ENCODE measurements at regions not wholly inside any gene's neighbourhood (a gene's known extent, or its start where the extent isn't known, plus 50 kb on each side); places are given as distances from the start of the nearest gene placed in this dataset.

- Histone ChIP-seq H3K4me1 (ENCODE audit: control insufficient read depth in 5 of 5, insufficient read depth in 5 of 5, low read length in 5 of 5) (no peaks in the 10 kb centered on the region), H3K9ac (ENCODE audit: low read length in 5 of 5) (no peak overlapping the region), H3K36me3 (ENCODE audit: control insufficient read depth in 5 of 5, insufficient read depth in 5 of 5, low read length in 5 of 5) (no peaks in the 10 kb centered on the region), H3K27me3 (ENCODE audit: control insufficient read depth in 5 of 5, insufficient read depth in 4 of 5, low read length in 5 of 5) (no peaks in the 10 kb centered on the region), H3K9me3 (ENCODE audit: control insufficient read depth in 5 of 5, low read length in 5 of 5) (peaks cover 2 to 24% (median 20%) of the 10 kb centered on the region in 5 donors), H3K27ac (ENCODE audit: low read depth, low read length) (no peak overlapping the region), H3K4me3 (ENCODE audit: low read depth in 1 of 5, low read length in 5 of 5) (no peak overlapping the region)
Measured at GRCh38 chr12:78585132-78585531, 279.4 kb upstream of the SYT1 start.

- Histone ChIP-seq H3K9ac (ENCODE audit: low read length in 5 of 5) (no peak overlapping the region), H3K4me3 (ENCODE audit: low read depth in 1 of 5, low read length in 5 of 5) (no peak overlapping the region), H3K36me3 (ENCODE audit: control insufficient read depth in 5 of 5, insufficient read depth in 5 of 5, low read length in 5 of 5) (no peaks in the 10 kb centered on the region), H3K27ac (ENCODE audit: low read depth, low read length) (no peak overlapping the region), H3K27me3 (ENCODE audit: control insufficient read depth in 5 of 5, insufficient read depth in 4 of 5, low read length in 5 of 5) (no peaks in the 10 kb centered on the region), H3K4me1 (ENCODE audit: control insufficient read depth in 5 of 5, insufficient read depth in 5 of 5, low read length in 5 of 5) (no peaks in the 10 kb centered on the region), H3K9me3 (ENCODE audit: control insufficient read depth in 5 of 5, low read length in 5 of 5) (peaks cover 2 to 24% (median 20%) of the 10 kb centered on the region in 5 donors)
Measured at GRCh38 chr12:78586790-78587189, 277.8 kb upstream of the SYT1 start.

- H3K27ac ChIP-seq (ENCODE audit: low read depth, low read length), result no peak overlapping the region
- H3K9me3 ChIP-seq (ENCODE audit: control insufficient read depth in 5 of 5, low read length in 5 of 5), result peaks cover 2 to 17% (median 14%) of the 10 kb centered on the region in 5 donors
- H3K4me1 ChIP-seq (ENCODE audit: control insufficient read depth in 5 of 5, insufficient read depth in 5 of 5, low read length in 5 of 5), result no peaks in the 10 kb centered on the region
- no peaks in the 10 kb centered on the region for H3K36me3 ChIP-seq (ENCODE audit: control insufficient read depth in 5 of 5, insufficient read depth in 5 of 5, low read length in 5 of 5)
- H3K9ac ChIP-seq (ENCODE audit: low read length in 5 of 5), result no peak overlapping the region
- no peak overlapping the region for H3K4me3 ChIP-seq (ENCODE audit: low read depth in 1 of 5, low read length in 5 of 5)
- no peaks in the 10 kb centered on the region for H3K27me3 ChIP-seq (ENCODE audit: control insufficient read depth in 5 of 5, insufficient read depth in 4 of 5, low read length in 5 of 5)
Measured at GRCh38 chr12:78599366-78599765, 265.2 kb upstream of the SYT1 start.

- Histone ChIP-seq H3K4me3 (ENCODE audit: low read depth in 1 of 5, low read length in 5 of 5) (no peak overlapping the region), H3K4me1 (ENCODE audit: control insufficient read depth in 5 of 5, insufficient read depth in 5 of 5, low read length in 5 of 5) (no peaks in the 10 kb centered on the region), H3K27me3 (ENCODE audit: control insufficient read depth in 5 of 5, insufficient read depth in 4 of 5, low read length in 5 of 5) (no peaks in the 10 kb centered on the region), H3K27ac (ENCODE audit: low read depth, low read length) (no peak overlapping the region), H3K36me3 (ENCODE audit: control insufficient read depth in 5 of 5, insufficient read depth in 5 of 5, low read length in 5 of 5) (no peaks in the 10 kb centered on the region), H3K9ac (ENCODE audit: low read length in 5 of 5) (no peak overlapping the region), H3K9me3 (ENCODE audit: control insufficient read depth in 5 of 5, low read length in 5 of 5) (peaks cover 2 to 20% (median 15%) of the 10 kb centered on the region in 5 donors)
Measured at GRCh38 chr12:78600541-78600940, 264.0 kb upstream of the SYT1 start.

- H3K4me3 ChIP-seq (ENCODE audit: low read depth in 1 of 5, low read length in 5 of 5), result no peak overlapping the region
- no peaks in the 10 kb centered on the region for H3K27me3 ChIP-seq (ENCODE audit: control insufficient read depth in 5 of 5, insufficient read depth in 4 of 5, low read length in 5 of 5)
- peaks cover 0 to 7% (median 0%) of the 10 kb centered on the region in 5 donors for H3K9me3 ChIP-seq (ENCODE audit: control insufficient read depth in 5 of 5, low read length in 5 of 5)
- no peak overlapping the region for H3K27ac ChIP-seq (ENCODE audit: low read depth, low read length)
- no peaks in the 10 kb centered on the region for H3K4me1 ChIP-seq (ENCODE audit: control insufficient read depth in 5 of 5, insufficient read depth in 5 of 5, low read length in 5 of 5)
- H3K36me3 ChIP-seq (ENCODE audit: control insufficient read depth in 5 of 5, insufficient read depth in 5 of 5, low read length in 5 of 5), result no peaks in the 10 kb centered on the region
- H3K9ac ChIP-seq (ENCODE audit: low read length in 5 of 5), result no peak overlapping the region
Measured at GRCh38 chr12:78611504-78611903, 253.1 kb upstream of the SYT1 start.

GRCh38 chr12:78612190-78612589 lies 252.4 kb upstream of the SYT1 start:
- Histone ChIP-seq H3K4me3 (ENCODE audit: low read depth in 1 of 5, low read length in 5 of 5) (no peak overlapping the region), H3K4me1 (ENCODE audit: control insufficient read depth in 5 of 5, insufficient read depth in 5 of 5, low read length in 5 of 5) (no peaks in the 10 kb centered on the region), H3K36me3 (ENCODE audit: control insufficient read depth in 5 of 5, insufficient read depth in 5 of 5, low read length in 5 of 5) (no peaks in the 10 kb centered on the region), H3K27ac (ENCODE audit: low read depth, low read length) (no peak overlapping the region), H3K9ac (ENCODE audit: low read length in 5 of 5) (no peak overlapping the region), H3K9me3 (ENCODE audit: control insufficient read depth in 5 of 5, low read length in 5 of 5) (peaks cover 0 to 7% (median 0%) of the 10 kb centered on the region in 5 donors), H3K27me3 (ENCODE audit: control insufficient read depth in 5 of 5, insufficient read depth in 4 of 5, low read length in 5 of 5) (no peaks in the 10 kb centered on the region)

GRCh38 chr12:78617683-78618082 lies 246.9 kb upstream of the SYT1 start:
- no peaks in the 10 kb centered on the region for H3K36me3 ChIP-seq (ENCODE audit: control insufficient read depth in 5 of 5, insufficient read depth in 5 of 5, low read length in 5 of 5)
- H3K4me1 ChIP-seq (ENCODE audit: control insufficient read depth in 5 of 5, insufficient read depth in 5 of 5, low read length in 5 of 5), result no peaks in the 10 kb centered on the region
- H3K9me3 ChIP-seq (ENCODE audit: control insufficient read depth in 5 of 5, low read length in 5 of 5), result peaks cover 0 to 3% (median 0%) of the 10 kb centered on the region in 5 donors
- H3K27ac ChIP-seq (ENCODE audit: low read depth, low read length), result no peak overlapping the region
- no peak overlapping the region for H3K4me3 ChIP-seq (ENCODE audit: low read depth in 1 of 5, low read length in 5 of 5)
- H3K9ac ChIP-seq (ENCODE audit: low read length in 5 of 5), result no peak overlapping the region
- no peaks in the 10 kb centered on the region for H3K27me3 ChIP-seq (ENCODE audit: control insufficient read depth in 5 of 5, insufficient read depth in 4 of 5, low read length in 5 of 5)

- H3K27me3 ChIP-seq (ENCODE audit: control insufficient read depth in 5 of 5, insufficient read depth in 4 of 5, low read length in 5 of 5), result no peaks in the 10 kb centered on the region
Measured at GRCh38 chr12:78622529-78623195, 241.9 kb upstream of the SYT1 start.

GRCh38 chr12:78628491-78629100 lies 236.0 kb upstream of the SYT1 start:
- Histone ChIP-seq H3K9ac (ENCODE audit: low read length in 5 of 5) (no peak overlapping the region), H3K27me3 (ENCODE audit: control insufficient read depth in 5 of 5, insufficient read depth in 4 of 5, low read length in 5 of 5) (no peaks in the 10 kb centered on the region), H3K4me1 (ENCODE audit: control insufficient read depth in 5 of 5, insufficient read depth in 5 of 5, low read length in 5 of 5) (no peaks in the 10 kb centered on the region), H3K4me3 (ENCODE audit: low read depth in 1 of 5, low read length in 5 of 5) (no peak overlapping the region), H3K27ac (ENCODE audit: low read depth, low read length) (no peak overlapping the region), H3K36me3 (ENCODE audit: control insufficient read depth in 5 of 5, insufficient read depth in 5 of 5, low read length in 5 of 5) (no peaks in the 10 kb centered on the region), H3K9me3 (ENCODE audit: control insufficient read depth in 5 of 5, low read length in 5 of 5) (peaks cover 0 to 4% (median 2%) of the 10 kb centered on the region in 5 donors)

More at GRCh38 chr12:78622529-78623195, 241.9 kb upstream of the SYT1 start:
- no peak overlapping the region for H3K4me3 ChIP-seq (ENCODE audit: low read depth in 1 of 5, low read length in 5 of 5)
- no peak overlapping the region for H3K27ac ChIP-seq (ENCODE audit: low read depth, low read length)
- H3K4me1 ChIP-seq (ENCODE audit: control insufficient read depth in 5 of 5, insufficient read depth in 5 of 5, low read length in 5 of 5), result no peaks in the 10 kb centered on the region
- H3K36me3 ChIP-seq (ENCODE audit: control insufficient read depth in 5 of 5, insufficient read depth in 5 of 5, low read length in 5 of 5), result no peaks in the 10 kb centered on the region
- peaks cover 0 to 3% (median 0%) of the 10 kb centered on the region in 5 donors for H3K9me3 ChIP-seq (ENCODE audit: control insufficient read depth in 5 of 5, low read length in 5 of 5)
- no peak overlapping the region for H3K9ac ChIP-seq (ENCODE audit: low read length in 5 of 5)

GRCh38 chr12:78636231-78636855 lies 228.2 kb upstream of the SYT1 start:
- Histone ChIP-seq H3K9me3 (ENCODE audit: control insufficient read depth in 5 of 5, low read length in 5 of 5) (peaks cover 0 to under 1% (median 0%) of the 10 kb centered on the region in 5 donors), H3K4me1 (ENCODE audit: control insufficient read depth in 5 of 5, insufficient read depth in 5 of 5, low read length in 5 of 5) (peaks cover 0 to 2% (median 0%) of the 10 kb centered on the region in 5 donors), H3K36me3 (ENCODE audit: control insufficient read depth in 5 of 5, insufficient read depth in 5 of 5, low read length in 5 of 5) (no peaks in the 10 kb centered on the region), H3K27ac (ENCODE audit: low read depth, low read length) (no peak overlapping the region), H3K4me3 (ENCODE audit: low read depth in 1 of 5, low read length in 5 of 5) (no peak overlapping the region), H3K27me3 (ENCODE audit: control insufficient read depth in 5 of 5, insufficient read depth in 4 of 5, low read length in 5 of 5) (no peaks in the 10 kb centered on the region), H3K9ac (ENCODE audit: low read length in 5 of 5) (no peak overlapping the region)
